CD4-positive, alpha-beta T cell (primary cell): ENCODE measurements at regions not wholly inside any gene's neighbourhood (a gene's known extent, or its start where the extent isn't known, plus 50 kb on each side); places are given as distances from the start of the nearest gene placed in this dataset.

Source experiments
- ATAC-seq: fragments of 200-7000 bp; cut with Tn5 transposase; one replicate; pipeline ENCODE4 v1.10.0; 2022; ENCODE audit warnings: mild to moderate bottlenecking; ENCODE audit not compliant: poor library complexity
- CTCF ChIA-PET: fragments of 350-600 bp; sonication (Branson Sonifier 250); formaldehyde crosslinking; loops from one replicate; lab custom pipeline; 2021; ENCODE audit warnings: antibody characterized with exemption, inconsistent platforms; lab: Charles Lee
- POLR2A ChIA-PET: fragments of 350-600 bp; sonication (Branson Sonifier 250); formaldehyde crosslinking; loops from one replicate; lab custom pipeline; 2021; ENCODE audit warnings: antibody characterized with exemption, inconsistent platforms; lab: Charles Lee
- DNase-seq, 14 experiments: peaks; one replicate each; pipeline ENCODE4 v3.0.0-alpha.2; 2013 to 2020; ENCODE audit warnings: mixed read lengths in 2 of 14
- H3K27ac ChIP-seq, 2 donors: one replicate each; pipeline versions ENCODE4 v1.5.1 to v1.7.0; 2013; ENCODE audit warnings: low read length in 2 of 2, low read depth in 1 of 2, mild to moderate bottlenecking in 1 of 2
- H3K27me3 ChIP-seq, 2 experiments: 1 replicate in 1 of 2; 2 replicates in 1 of 2; pipeline versions ENCODE4 v1.6.1 to v1.7.0; 2013; ENCODE audit warnings: low read length in 2 of 2, control low read depth in 1 of 2, mild to moderate bottlenecking in 1 of 2, moderate library complexity in 1 of 2; ENCODE audit not compliant: insufficient read depth in 2 of 2, control insufficient read depth in 1 of 2
- H3K36me3 ChIP-seq: one replicate; pipeline ENCODE4 v1.6.1; 2013; ENCODE audit warnings: low read length, control low read depth; ENCODE audit not compliant: insufficient read depth
- H3K4me1 ChIP-seq: one replicate; pipeline ENCODE4 v1.6.1; 2013; ENCODE audit warnings: low read length, control low read depth; ENCODE audit not compliant: insufficient read depth
- H3K4me3 ChIP-seq: one replicate; pipeline ENCODE4 v1.5.1; 2013; ENCODE audit warnings: mild to moderate bottlenecking, low read length, moderate library complexity
- H3K9me3 ChIP-seq, 2 experiments: 1 replicate in 1 of 2; 2 replicates in 1 of 2; pipeline versions ENCODE4 v1.6.1 to v1.7.0; 2013; ENCODE audit warnings: low read length in 2 of 2, mild to moderate bottlenecking in 2 of 2, control low read depth in 1 of 2, moderate library complexity in 1 of 2; ENCODE audit not compliant: control insufficient read depth in 1 of 2, insufficient read depth in 1 of 2
- H3K27ac Mint-ChIP-seq: one replicate; pipeline ENCODE4 v1.8.0; 2020; ENCODE audit warnings: mixed read lengths
- H3K27me3 Mint-ChIP-seq: one replicate; pipeline ENCODE4 v1.8.0; 2021; ENCODE audit warnings: mixed read lengths
- H3K36me3 Mint-ChIP-seq: one replicate; pipeline ENCODE4 v1.8.0; 2021; ENCODE audit warnings: low read depth, mixed read lengths
- H3K4me1 Mint-ChIP-seq: one replicate; pipeline ENCODE4 v1.8.0; 2021; ENCODE audit warnings: low read depth, mixed read lengths
- H3K4me3 Mint-ChIP-seq: one replicate; pipeline ENCODE4 v1.8.0; 2020; ENCODE audit warnings: mild to moderate bottlenecking, mixed read lengths
- H3K9me3 Mint-ChIP-seq: one replicate; pipeline ENCODE4 v1.8.0; 2020; ENCODE audit warnings: mixed read lengths
- intact Hi-C, 2 experiments: fragments of 100-400 bp; cut with DNase I in 1 of 2; cut with micrococcal nuclease in 1 of 2; formaldehyde crosslinking; loops; one replicate each; pipeline versions ENCODE4 v1.15.1 to v1.9.0; 2023 to 2025; cut with DNase I, micrococcal nuclease
- TF ChIP-seq, protein P1 (sequence below): fragments of 200-600 bp; IDR thresholded peaks from one replicate; pipeline ENCODE4 v1.8.0; 2022; ENCODE audit warnings: antibody characterized with exemption, mild to moderate bottlenecking

DNA sequence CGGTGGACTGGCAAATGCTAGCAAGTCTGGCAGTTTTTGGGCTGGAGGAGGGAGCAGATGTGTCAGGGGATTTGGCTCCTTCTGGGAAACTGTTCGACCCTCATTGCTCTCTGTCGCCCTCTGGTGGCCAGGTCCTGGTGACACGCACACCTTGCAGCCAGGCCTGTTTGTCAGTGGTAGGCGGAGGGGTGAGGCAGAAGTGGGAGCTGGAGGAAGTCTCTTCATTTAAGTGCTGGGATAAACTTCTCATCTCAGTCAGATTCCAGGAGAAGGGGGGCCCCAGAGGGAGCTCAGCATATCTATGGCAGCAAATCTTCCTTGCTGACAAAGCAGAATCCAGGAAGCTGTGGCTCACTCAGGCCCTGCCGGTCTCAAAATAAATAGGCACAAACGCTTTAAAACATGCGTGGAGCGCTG, 326.5 kb downstream of the ZSWIM6 start:
- no peaks in the 10 kb centered on the region for H3K4me1 ChIP-seq
- no peak overlapping the region for H3K27ac ChIP-seq
- TF ChIP-seq, protein P1, sequence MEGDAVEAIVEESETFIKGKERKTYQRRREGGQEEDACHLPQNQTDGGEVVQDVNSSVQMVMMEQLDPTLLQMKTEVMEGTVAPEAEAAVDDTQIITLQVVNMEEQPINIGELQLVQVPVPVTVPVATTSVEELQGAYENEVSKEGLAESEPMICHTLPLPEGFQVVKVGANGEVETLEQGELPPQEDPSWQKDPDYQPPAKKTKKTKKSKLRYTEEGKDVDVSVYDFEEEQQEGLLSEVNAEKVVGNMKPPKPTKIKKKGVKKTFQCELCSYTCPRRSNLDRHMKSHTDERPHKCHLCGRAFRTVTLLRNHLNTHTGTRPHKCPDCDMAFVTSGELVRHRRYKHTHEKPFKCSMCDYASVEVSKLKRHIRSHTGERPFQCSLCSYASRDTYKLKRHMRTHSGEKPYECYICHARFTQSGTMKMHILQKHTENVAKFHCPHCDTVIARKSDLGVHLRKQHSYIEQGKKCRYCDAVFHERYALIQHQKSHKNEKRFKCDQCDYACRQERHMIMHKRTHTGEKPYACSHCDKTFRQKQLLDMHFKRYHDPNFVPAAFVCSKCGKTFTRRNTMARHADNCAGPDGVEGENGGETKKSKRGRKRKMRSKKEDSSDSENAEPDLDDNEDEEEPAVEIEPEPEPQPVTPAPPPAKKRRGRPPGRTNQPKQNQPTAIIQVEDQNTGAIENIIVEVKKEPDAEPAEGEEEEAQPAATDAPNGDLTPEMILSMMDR = peak; percentile 98
- no peak overlapping the region for H3K4me3 ChIP-seq
- Mint-ChIP-seq H3K27me3 (peaks cover 14% of the 10 kb centered on the region), H3K9me3 (no peaks in the 10 kb centered on the region), H3K4me1 (no peaks in the 10 kb centered on the region), H3K27ac (no peak overlapping the region), H3K4me3 (no peak overlapping the region), H3K36me3 (no peaks in the 10 kb centered on the region)
- ATAC-seq = peak; percentile 74
- intact Hi-C loops = loop anchor here (1.0 to 10.0 kb wide), 8 partner anchors 324 to 981 kb away; partner anchors contain the start of gene ZSWIM6 (in 1 of the 2)
- no peaks in the 10 kb centered on the region for H3K36me3 ChIP-seq
- CTCF ChIA-PET = interaction anchor here (0.8 to 1.0 kb wide), 3 partner anchors 8 to 603 kb away, joined by 3 to 7 read pairs (median 3); no protein-coding TSS in a partner anchor
- peak; percentile 67 to 89 (median 81) for DNase-seq
- no peaks in the 10 kb centered on the region for H3K27me3 ChIP-seq
- POLR2A ChIA-PET = interaction anchor here (0.6 kb wide), 1 partner anchor 31 kb away, joined by 3 read pairs; no protein-coding TSS in a partner anchor
- no peaks in the 10 kb centered on the region for H3K9me3 ChIP-seq

DNA sequence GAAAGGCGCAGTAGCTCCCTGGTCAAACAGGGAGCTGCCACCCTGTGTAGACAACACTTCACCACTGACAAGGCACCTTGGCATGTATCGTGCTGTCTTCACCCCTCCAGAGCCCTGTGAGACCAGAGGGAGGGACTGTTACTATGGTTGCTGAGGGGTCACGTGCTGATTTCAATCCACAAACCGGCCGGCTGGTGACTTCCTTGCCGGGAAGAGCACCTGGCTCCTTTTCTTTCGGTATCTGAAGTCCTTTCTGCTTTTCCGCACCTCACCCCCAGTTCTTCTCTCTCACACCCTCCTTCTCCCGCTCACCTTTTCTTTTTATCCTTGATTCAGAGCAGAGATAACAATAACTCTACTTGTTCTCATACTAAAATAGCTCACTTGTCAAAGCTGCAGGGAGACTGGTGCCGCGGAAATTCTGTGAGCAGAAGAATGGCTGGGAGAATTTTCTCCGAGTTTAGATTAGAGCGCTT, 327.2 kb downstream of the ZSWIM6 start:
- POLR2A ChIA-PET = no interaction called here
- H3K36me3 Mint-ChIP-seq = no peaks in the 10 kb centered on the region
- no peak for DNase-seq

DNA sequence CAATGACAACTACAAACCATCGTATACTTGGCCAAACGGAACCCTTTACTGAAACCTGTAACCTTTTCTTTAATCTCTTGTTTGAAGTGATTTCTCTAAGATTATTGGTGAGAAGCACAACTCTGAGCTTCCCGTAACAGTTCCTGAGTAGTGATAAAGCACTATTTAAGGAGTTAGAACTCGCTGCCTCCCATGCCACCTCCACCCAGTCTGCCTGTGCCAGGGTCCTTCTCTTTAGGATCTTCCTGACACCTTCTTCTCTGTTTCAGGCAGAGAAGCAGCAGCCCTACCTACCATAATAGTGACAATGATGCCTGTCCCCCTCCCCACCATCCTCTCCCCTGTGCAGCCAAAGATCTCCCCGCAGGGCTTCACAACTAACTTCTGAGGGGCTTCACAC, 330.6 kb downstream of the ZSWIM6 start:
- H3K4me1 Mint-ChIP-seq = no peaks in the 10 kb centered on the region
- CTCF ChIA-PET = no interaction called here

More for the DNA sequence above, 327.2 kb downstream of the ZSWIM6 start:
- no peak overlapping the region for H3K27ac ChIP-seq
- no peak overlapping the region for H3K4me3 ChIP-seq
- no peaks in the 10 kb centered on the region for H3K27me3 ChIP-seq
- no peaks in the 10 kb centered on the region for H3K4me1 ChIP-seq
- TF ChIP-seq, protein P1 = no peak
- Mint-ChIP-seq H3K27ac (no peak overlapping the region), H3K4me3 (no peak overlapping the region), H3K27me3 (peaks cover 14% of the 10 kb centered on the region), H3K4me1 (no peaks in the 10 kb centered on the region), H3K9me3 (no peaks in the 10 kb centered on the region)
- H3K9me3 ChIP-seq = no peaks in the 10 kb centered on the region
- CTCF ChIA-PET = interaction anchor here (0.8 to 1.0 kb wide), 3 partner anchors 9 to 603 kb away, joined by 3 to 7 read pairs (median 3); no protein-coding TSS in a partner anchor
- intact Hi-C loops = loop anchor here (2.0 to 10.0 kb wide), 6 partner anchors 324 to 982 kb away; partner anchors contain the start of gene ZSWIM6 (in 1 of the 2)
- no peak for ATAC-seq
- no peaks in the 10 kb centered on the region for H3K36me3 ChIP-seq

More for the DNA sequence above, 330.6 kb downstream of the ZSWIM6 start:
- no peak overlapping the region for H3K4me3 ChIP-seq
- H3K36me3 ChIP-seq = no peaks in the 10 kb centered on the region
- intact Hi-C loops = no loop called here
- H3K27ac ChIP-seq = no peak overlapping the region
- H3K27ac Mint-ChIP-seq = no peak overlapping the region
- POLR2A ChIA-PET = no interaction called here
- no peak overlapping the region for H3K4me3 Mint-ChIP-seq
- no peaks in the 10 kb centered on the region for H3K9me3 ChIP-seq
- peaks cover under 1% of the 10 kb centered on the region for H3K27me3 Mint-ChIP-seq
- no peaks in the 10 kb centered on the region for H3K27me3 ChIP-seq
- H3K4me1 ChIP-seq = no peaks in the 10 kb centered on the region
- DNase-seq = no peak
- no peak for ATAC-seq
- H3K9me3 Mint-ChIP-seq = no peaks in the 10 kb centered on the region
- no peaks in the 10 kb centered on the region for H3K36me3 Mint-ChIP-seq
- TF ChIP-seq, protein P1 = no peak
